Gastrocnemius medialis (tissue), 4 donors: ENCODE measurements at regions not wholly inside any gene's neighbourhood (a gene's known extent, or its start where the extent isn't known, plus 50 kb on each side); places are given as distances from the start of the nearest gene placed in this dataset.

Experiments
- ATAC-seq, 2 donors: fragments of 150-250 bp; one replicate each; pipeline ENCODE4 v1.9.1; 2016
- DNase-seq, 2 donors: peaks; one replicate each; pipeline ENCODE4 v3.0.0-alpha.2; 2019
- H3K27ac ChIP-seq, 4 donors: fragments of 200-600 bp; sonication (generic); 1 replicate in 1 of 4; 2 replicates in 3 of 4; pipeline ENCODE4 v1.5.1; 2016 to 2018; ENCODE audit warnings: mild to moderate bottlenecking in 2 of 4, moderate library complexity in 1 of 4
- H3K27me3 ChIP-seq, 3 donors: fragments of 200-600 bp; sonication (generic) in 2 of 3; 1 replicate in 1 of 3; 2 replicates in 2 of 3; pipeline versions ENCODE4 v1.5.1 to v1.6.0; 2016 to 2019; ENCODE audit warnings: mild to moderate bottlenecking in 1 of 3, moderate library complexity in 1 of 3
- H3K36me3 ChIP-seq, 2 donors: fragments of 200-600 bp; sonication (generic) in 1 of 2; one replicate each; pipeline ENCODE4 v1.5.1; 2017 to 2018
- H3K4me1 ChIP-seq, 2 donors: fragments of 200-600 bp; sonication (generic) in 1 of 2; one replicate each; pipeline ENCODE4 v1.5.1; 2016 to 2017; ENCODE audit warnings: mild to moderate bottlenecking in 2 of 2
- H3K4me3 ChIP-seq, 4 donors: fragments of 200-600 bp; sonication (generic) in 3 of 4; 1 replicate in 1 of 4; 2 replicates in 3 of 4; pipeline ENCODE4 v1.5.1; 2016 to 2019; ENCODE audit warnings: mild to moderate bottlenecking in 2 of 4
- H3K9me3 ChIP-seq, 3 donors: fragments of 200-600 bp; sonication (generic) in 2 of 3; 1 replicate in 1 of 3; 2 replicates in 2 of 3; pipeline ENCODE4 v1.5.1; 2016 to 2019
- CTCF ChIP-seq, 5 experiments: fragments of 450-650 bp in 3 of 5; fragments of 200-600 bp in 2 of 5; sonication (generic) in 2 of 5; IDR thresholded peaks in 4 of 5; conservative IDR thresholded peaks in 1 of 5; 1 replicate in 4 of 5; 2 replicates in 1 of 5; pipeline ENCODE4 v1.5.1; 2016 to 2019; ENCODE audit warnings: antibody characterized with exemption in 5 of 5, mild to moderate bottlenecking in 3 of 5, moderate library complexity in 3 of 5
- POLR2A ChIP-seq, 2 donors: fragments of 450-650 bp; IDR thresholded peaks; one replicate each; pipeline ENCODE4 v1.6.1; 2017; ENCODE audit warnings: antibody characterized with exemption in 2 of 2, mild to moderate bottlenecking in 2 of 2, moderate library complexity in 2 of 2
- in situ Hi-C, 4 donors: fragments of 200-750 bp; cut with MboI; loops; one replicate each; pipeline versions ENCODE4 v1.15.0 to v1.8.0; 2017; ENCODE audit warnings: low sequenced_read_pairs in 4 of 4
- intact Hi-C: fragments of 100-400 bp; cut with DNase I; formaldehyde crosslinking; loops from one replicate; pipeline ENCODE4 v1.15.1; 2023; ENCODE audit warnings: low total_unique reads

- H3K4me3 ChIP-seq: no peak overlapping the region
- H3K4me1 ChIP-seq: no peaks in the 10 kb centered on the region
- no peaks in the 10 kb centered on the region for H3K9me3 ChIP-seq
- H3K36me3 ChIP-seq: no peaks in the 10 kb centered on the region
- DNase-seq (no peak), ATAC-seq (no peak)
- in situ Hi-C loops: no loop called here
- TF ChIP-seq POLR2A (IDR thresholded peaks at IDR 0.05) (no peak), CTCF (IDR thresholded peaks at IDR 0.05 in 4 of 5, conservative IDR thresholded peaks at IDR 0.05 in 1 of 5) (no peak)
- H3K27ac ChIP-seq: no peak overlapping the region
- intact Hi-C loops: no loop called here
- no peaks in the 10 kb centered on the region for H3K27me3 ChIP-seq
These were observed 267.6 kb downstream of the CNTN3 start for GRCh38 chr3:74346896-74347295.

- H3K4me3 ChIP-seq: no peak overlapping the region
- no peak for DNase-seq
- H3K36me3 ChIP-seq: no peaks in the 10 kb centered on the region
- H3K9me3 ChIP-seq: no peaks in the 10 kb centered on the region
- in situ Hi-C loops (no loop called here), intact Hi-C loops (no loop called here)
- no peaks in the 10 kb centered on the region for H3K4me1 ChIP-seq
- ATAC-seq: no peak
- H3K27ac ChIP-seq: no peak overlapping the region
- TF ChIP-seq CTCF (IDR thresholded peaks at IDR 0.05 in 4 of 5, conservative IDR thresholded peaks at IDR 0.05 in 1 of 5): no peak
- H3K27me3 ChIP-seq: no peaks in the 10 kb centered on the region
These were observed 268.8 kb downstream of the CNTN3 start for GRCh38 chr3:74345701-74346100.

- H3K36me3 ChIP-seq: no peaks in the 10 kb centered on the region
- H3K27ac ChIP-seq: no peak overlapping the region
- H3K27me3 ChIP-seq: no peaks in the 10 kb centered on the region
- H3K9me3 ChIP-seq: no peaks in the 10 kb centered on the region
- in situ Hi-C loops: no loop called here
- H3K4me3 ChIP-seq: no peak overlapping the region
- intact Hi-C loops: no loop called here
- ATAC-seq (no peak), DNase-seq (no peak)
- TF ChIP-seq CTCF (IDR thresholded peaks at IDR 0.05 in 4 of 5, conservative IDR thresholded peaks at IDR 0.05 in 1 of 5) (no peak), POLR2A (IDR thresholded peaks at IDR 0.05) (no peak)
- no peaks in the 10 kb centered on the region for H3K4me1 ChIP-seq
These were observed 269.5 kb downstream of the CNTN3 start for GRCh38 chr3:74344865-74345440.

- DNase-seq (no peak), ATAC-seq (no peak)
These were observed 271.1 kb downstream of the CNTN3 start for GRCh38 chr3:74343391-74343790.

More at GRCh38 chr3:74343391-74343790, 271.1 kb downstream of the CNTN3 start:
- Histone ChIP-seq H3K9me3 (no peaks in the 10 kb centered on the region), H3K27me3 (no peaks in the 10 kb centered on the region), H3K4me1 (no peaks in the 10 kb centered on the region), H3K4me3 (no peak overlapping the region), H3K27ac (no peak overlapping the region), H3K36me3 (no peaks in the 10 kb centered on the region)
- in situ Hi-C loops (no loop called here), intact Hi-C loops (no loop called here)
- no peak for TF ChIP-seq POLR2A (IDR thresholded peaks at IDR 0.05)
- TF ChIP-seq CTCF (IDR thresholded peaks at IDR 0.05 in 4 of 5, conservative IDR thresholded peaks at IDR 0.05 in 1 of 5): no peak
